ENCODE measurements at regions not wholly inside any gene's neighbourhood (a gene's known extent, or its start where the extent isn't known, plus 50 kb on each side); places are given as distances from the start of the nearest gene placed in this dataset.

GRCh38 chr1:193533853-193534252 lies 347.4 kb upstream of the B3GALT2 start:
- DNase-seq (ENCODE audit: low spot score) = no peak
- Histone ChIP-seq H3K27ac (no peak overlapping the region), H3K4me1 (ENCODE audit: insufficient read depth) (no peaks in the 10 kb centered on the region), H3K4me3 (no peak overlapping the region), H3K9me2 (replicated peaks; ENCODE audit: insufficient read depth) (no peaks in the 10 kb centered on the region), H2AFZ (no peak overlapping the region), H3K27me3 (no peaks in the 10 kb centered on the region), H3K4me2 (no peak overlapping the region), H3K9me3 (ENCODE audit: low read depth) (no peaks in the 10 kb centered on the region), H3K36me3 (replicated peaks; ENCODE audit: insufficient read depth, low read depth) (no peaks in the 10 kb centered on the region), H4K20me1 (ENCODE audit: insufficient read depth, poor library complexity, severe bottlenecking) (no peaks in the 10 kb centered on the region), H3K79me2 (no peaks in the 10 kb centered on the region)
- WGBS (ENCODE audit: low lambda C conversion rate, missing lambda C conversion rate) = 85% methylated on average over 6 of the region's 6 CpGs
- no peak for TF ChIP-seq CTCF (IDR thresholded peaks at IDR 0.05; ENCODE audit: poor library complexity)
- TF ChIP-seq EZH2 (IDR thresholded peaks at IDR 0.05; ENCODE audit: borderline replicate concordance) = no peak
- no peak for TF ChIP-seq EZH2phosphoT487 (IDR thresholded peaks at IDR 0.05; ENCODE audit: low read depth, severe bottlenecking, unreplicated experiment)

- Histone ChIP-seq H3K4me1 (ENCODE audit: insufficient read depth) (peaks cover 6% of the 10 kb centered on the region), H2AFZ (no peak overlapping the region), H3K27ac (no peak overlapping the region), H3K9me3 (ENCODE audit: low read depth) (no peaks in the 10 kb centered on the region), H3K79me2 (no peaks in the 10 kb centered on the region), H3K9me2 (replicated peaks; ENCODE audit: insufficient read depth) (no peaks in the 10 kb centered on the region), H3K4me2 (no peak overlapping the region), H3K4me3 (no peak overlapping the region), H4K20me1 (ENCODE audit: insufficient read depth, poor library complexity, severe bottlenecking) (no peaks in the 10 kb centered on the region), H3K36me3 (replicated peaks; ENCODE audit: insufficient read depth, low read depth) (no peaks in the 10 kb centered on the region), H3K27me3 (no peaks in the 10 kb centered on the region)
- TF ChIP-seq EZH2 (IDR thresholded peaks at IDR 0.05; ENCODE audit: borderline replicate concordance) (no peak), CTCF (IDR thresholded peaks at IDR 0.05; ENCODE audit: poor library complexity) (no peak), EZH2phosphoT487 (IDR thresholded peaks at IDR 0.05; ENCODE audit: low read depth, severe bottlenecking, unreplicated experiment) (no peak)
- 90% methylated on average over 3 of the region's 3 CpGs for WGBS (ENCODE audit: low lambda C conversion rate, missing lambda C conversion rate)
- DNase-seq (ENCODE audit: low spot score) = no peak
Observed at GRCh38 chr1:193525917-193526710, 339.7 kb upstream of the B3GALT2 start.

GRCh38 chr1:193525411-193525810 lies 339.0 kb upstream of the B3GALT2 start:
- no peaks in the 10 kb centered on the region for H3K36me3 ChIP-seq (replicated peaks; ENCODE audit: insufficient read depth, low read depth)
- no peaks in the 10 kb centered on the region for H3K9me2 ChIP-seq (replicated peaks; ENCODE audit: insufficient read depth)
- H3K9me3 ChIP-seq (ENCODE audit: low read depth) = no peaks in the 10 kb centered on the region
- H2AFZ ChIP-seq = no peak overlapping the region
- H3K27ac ChIP-seq = no peak overlapping the region
- peaks cover 6% of the 10 kb centered on the region for H3K4me1 ChIP-seq (ENCODE audit: insufficient read depth)
- H4K20me1 ChIP-seq (ENCODE audit: insufficient read depth, poor library complexity, severe bottlenecking) = no peaks in the 10 kb centered on the region
- no peaks in the 10 kb centered on the region for H3K79me2 ChIP-seq
- no peaks in the 10 kb centered on the region for H3K27me3 ChIP-seq
- DNase-seq (ENCODE audit: low spot score) = no peak
- H3K4me2 ChIP-seq = no peak overlapping the region
- TF ChIP-seq EZH2phosphoT487 (IDR thresholded peaks at IDR 0.05; ENCODE audit: low read depth, severe bottlenecking, unreplicated experiment) (no peak), EZH2 (IDR thresholded peaks at IDR 0.05; ENCODE audit: borderline replicate concordance) (no peak), CTCF (IDR thresholded peaks at IDR 0.05; ENCODE audit: poor library complexity) (no peak)
- H3K4me3 ChIP-seq = no peak overlapping the region
